Lower leg skin (tissue), 4 donors: ENCODE measurements at regions not wholly inside any gene's neighbourhood (a gene's known extent, or its start where the extent isn't known, plus 50 kb on each side); places are given as distances from the start of the nearest gene placed in this dataset.

ENCODE experiments used
- DNase-seq, 2 donors: peaks; one replicate each; pipeline ENCODE4 v3.0.0-alpha.2; 2019; ENCODE audit warnings: low spot score in 2 of 2
- H3K4me3 ChIP-seq: fragments of 200-600 bp; sonication (generic); 2 replicates; pipeline ENCODE4 v1.5.1; 2017; ENCODE audit warnings: mild to moderate bottlenecking, low read depth; ENCODE audit not compliant: poor library complexity, severe bottlenecking
- CTCF ChIP-seq, 3 donors: fragments of 450-650 bp; IDR thresholded peaks; one replicate each; pipeline ENCODE4 v1.5.1; 2016; ENCODE audit warnings: antibody characterized with exemption in 3 of 3, mild to moderate bottlenecking in 3 of 3, moderate library complexity in 2 of 3
- POLR2A ChIP-seq, 2 donors: fragments of 450-650 bp; IDR thresholded peaks; one replicate each; pipeline ENCODE4 v1.6.1; 2016 to 2017; ENCODE audit warnings: antibody characterized with exemption in 2 of 2, mild to moderate bottlenecking in 1 of 2, moderate library complexity in 1 of 2
- WGBS, 2 donors: methylation state at CpG; one replicate each; pipeline ENCODE4 v1.1.5; 2018; 5-methylcytosine and 5-hydroxymethylcytosine counted together
- intact Hi-C: fragments of 100-400 bp; cut with DNase I; formaldehyde crosslinking; loops from one replicate; pipeline ENCODE4 v1.15.0; 2023; ENCODE audit warnings: low total_unique reads

GRCh38 chr1:218743861-218744505 lies 398.8 kb downstream of the TGFB2 start:
- H3K4me3 ChIP-seq: no peak overlapping the region
- intact Hi-C loops: no loop called here
- DNase-seq: no peak
- no peak for TF ChIP-seq CTCF (IDR thresholded peaks at IDR 0.05)
- 92 to 95% methylated on average over 4 of the region's 4 CpGs for WGBS, 2 donors

- WGBS, 2 donors: 89 to 97% methylated on average over 1 of the region's 1 CpG
- no peak for DNase-seq
- intact Hi-C loops: no loop called here
- no peak overlapping the region for H3K4me3 ChIP-seq
- no peak for TF ChIP-seq CTCF (IDR thresholded peaks at IDR 0.05)
- no peak for TF ChIP-seq POLR2A (IDR thresholded peaks at IDR 0.05)
These were observed 402.9 kb downstream of the TGFB2 start for GRCh38 chr1:218748071-218748470.

DNA sequence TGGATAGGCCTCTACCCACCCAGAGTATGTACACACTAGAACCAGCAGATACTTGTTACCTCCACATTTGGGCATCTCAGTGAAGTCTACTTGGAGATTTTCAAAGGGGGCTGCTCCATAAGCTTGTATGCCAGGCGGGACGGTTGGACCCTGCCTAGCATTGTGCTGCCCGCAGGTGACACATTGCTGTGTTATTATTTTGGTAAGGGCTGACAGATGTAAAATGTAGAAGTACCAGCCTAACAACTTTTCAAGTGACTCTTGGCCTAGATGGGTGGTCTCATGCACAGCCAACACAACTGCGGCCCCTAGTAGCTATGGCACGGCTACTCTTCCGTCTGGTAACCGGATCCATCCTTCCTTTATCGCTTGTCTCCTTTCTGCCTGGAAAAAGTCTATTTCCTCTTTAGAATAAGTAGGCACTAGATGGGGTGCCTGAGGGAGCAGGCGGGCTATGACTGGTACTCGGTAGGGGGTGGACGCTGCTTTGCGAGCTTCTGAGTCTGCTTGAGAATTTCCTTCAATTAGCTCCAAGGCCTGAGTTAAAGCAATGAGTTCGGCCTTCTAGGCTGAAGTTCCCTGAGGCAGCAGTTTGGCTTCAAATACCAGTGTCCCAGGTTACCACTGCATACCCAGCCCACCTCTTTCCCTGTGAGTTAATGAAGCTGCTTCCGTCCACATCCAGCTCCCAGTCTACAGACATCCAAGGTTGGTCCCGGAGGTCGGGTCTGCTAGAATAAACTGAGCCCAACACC lies 405.3 kb downstream of the TGFB2 start:
- WGBS, 2 donors: 94 to 97% methylated on average over 16 of the region's 16 CpGs
- DNase-seq: no peak
- intact Hi-C loops: no loop called here

GRCh38 chr1:218751208-218751948 lies 406.2 kb downstream of the TGFB2 start:
- WGBS, 2 donors: 85 to 88% methylated on average over 11 to 12 of the region's 12 CpGs
- TF ChIP-seq CTCF (IDR thresholded peaks at IDR 0.05): no peak
- TF ChIP-seq POLR2A (IDR thresholded peaks at IDR 0.05): no peak
- DNase-seq: no peak
- intact Hi-C loops: no loop called here
- H3K4me3 ChIP-seq: no peak overlapping the region

More for the DNA sequence above, 405.3 kb downstream of the TGFB2 start:
- TF ChIP-seq POLR2A (IDR thresholded peaks at IDR 0.05) (no peak), CTCF (IDR thresholded peaks at IDR 0.05) (no peak)
- H3K4me3 ChIP-seq: no peak overlapping the region

GRCh38 chr1:218752126-218752525 lies 407.0 kb downstream of the TGFB2 start:
- no peak overlapping the region for H3K4me3 ChIP-seq
- DNase-seq: no peak
- TF ChIP-seq POLR2A (IDR thresholded peaks at IDR 0.05): no peak
- TF ChIP-seq CTCF (IDR thresholded peaks at IDR 0.05): no peak
- intact Hi-C loops: no loop called here
- WGBS, 2 donors: 76 to 80% methylated on average over 3 of the region's 3 CpGs
